Activated T-cell treated with anti-CD3 and anti-CD28 coated beads, Interleukin-2, amount 50 U/mL, for 48 hours (primary cell): ENCODE measurements at regions not wholly inside any gene's neighbourhood (a gene's known extent, or its start where the extent isn't known, plus 50 kb on each side); places are given as distances from the start of the nearest gene placed in this dataset.
A peak's percentile ranks its signal among the peaks of the same experiment; 100 is the strongest.
"Not testable (repeated sequence)": the region's sequence is repeated elsewhere in the genome, so short reads cannot be mapped to it uniquely, and the experiment has no call there.

Experiments
- DNase-seq, 2 experiments: peaks; one replicate each; pipeline ENCODE4 v3.0.0-alpha.2; 2020

DNA sequence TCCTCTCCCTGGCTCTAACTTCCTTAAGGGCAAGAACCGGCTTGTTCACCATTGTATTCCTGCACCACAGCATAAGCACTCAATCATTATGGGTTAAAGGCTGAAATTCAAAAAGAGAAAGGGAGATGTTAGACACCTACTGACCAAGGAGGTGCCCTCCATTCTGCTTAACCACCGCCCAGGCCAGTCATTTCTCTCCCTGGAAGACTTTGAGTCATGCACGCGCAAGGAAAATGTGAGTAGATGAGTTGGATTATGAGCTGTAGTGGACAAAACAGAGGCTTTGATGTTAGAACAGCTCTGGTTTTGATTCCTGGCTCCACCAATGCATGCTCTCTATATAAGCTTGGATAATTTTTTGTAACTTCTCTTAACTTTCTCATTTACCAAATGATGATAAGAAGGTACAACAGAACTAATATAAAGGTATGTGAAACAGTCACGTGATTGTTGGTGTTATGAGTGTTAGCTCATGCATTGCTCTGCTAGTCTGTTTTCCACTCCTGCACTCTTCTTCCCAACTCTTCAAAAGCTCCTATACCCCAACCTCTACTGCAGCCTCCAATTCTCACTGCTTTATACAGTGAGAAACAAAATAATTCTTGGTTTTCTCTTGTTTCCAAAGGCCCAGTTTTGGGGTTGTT is 148.4 kb upstream of the ATP11B start:
- DNase-seq = peak; percentile 53 to 65

DNA sequence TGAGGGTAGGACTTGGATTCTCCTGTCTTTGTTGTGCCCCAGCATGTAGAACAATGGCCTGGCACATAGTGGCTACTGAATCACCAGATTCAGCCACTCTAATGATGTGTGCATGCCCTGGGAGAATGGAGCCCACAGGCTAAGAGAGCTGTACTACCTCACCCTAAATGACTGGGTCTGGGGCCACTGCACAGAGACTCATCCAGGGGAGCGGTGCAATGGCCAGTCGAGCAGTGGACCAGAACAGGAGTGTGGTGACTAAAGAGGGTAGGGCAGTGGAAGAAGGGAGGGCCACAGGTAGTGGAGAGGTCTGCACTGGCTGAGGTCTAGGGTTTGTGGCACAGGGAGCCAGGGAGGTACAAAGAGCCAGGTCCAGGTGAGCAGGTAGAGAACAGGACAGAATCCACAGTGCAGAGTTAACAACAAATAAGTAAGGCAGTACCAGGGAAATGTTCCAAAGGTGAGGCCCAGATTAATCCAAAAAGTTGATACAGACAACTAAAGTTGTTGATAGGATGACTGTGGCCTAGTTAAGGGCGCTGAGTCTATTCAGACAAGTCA is 142.7 kb upstream of the ATP11B start:
- no peak for DNase-seq

DNA sequence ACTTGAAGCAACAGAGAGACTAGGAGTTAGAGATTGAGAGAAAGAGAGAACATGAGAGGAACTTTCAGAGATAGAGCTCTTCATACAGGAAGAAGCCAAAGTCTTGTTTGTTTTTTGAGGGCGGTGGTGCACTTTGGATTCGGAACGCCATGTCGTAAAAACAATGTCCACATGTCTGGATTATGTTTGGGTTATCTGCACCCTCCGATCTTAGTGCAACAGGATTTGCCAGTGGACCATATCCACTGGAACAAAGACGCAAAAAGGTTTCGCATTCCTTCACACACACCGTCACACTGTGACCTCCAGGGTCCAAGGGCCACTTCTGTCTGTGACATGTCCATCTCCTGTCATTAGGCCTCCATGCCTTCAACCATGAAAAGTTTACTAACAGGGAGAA is 141.8 kb upstream of the ATP11B start:
- no peak for DNase-seq

DNA sequence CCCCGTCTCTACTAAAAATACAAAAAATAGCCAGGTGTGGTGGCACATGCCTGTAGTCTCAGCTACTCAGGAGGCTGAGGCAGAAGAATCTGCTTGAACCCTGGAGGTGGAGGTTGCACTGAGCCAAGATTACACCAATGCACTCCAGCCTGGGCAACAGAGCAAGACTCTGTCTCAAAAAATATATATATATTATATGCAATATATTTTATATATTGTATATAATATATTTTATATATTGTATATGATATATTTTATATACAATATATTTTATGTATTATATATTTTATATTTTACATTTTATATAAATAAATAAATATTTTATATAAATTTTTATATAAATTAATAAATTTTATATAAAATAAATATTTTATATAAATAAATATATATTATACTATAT is 140.2 kb upstream of the ATP11B start:
- not testable (repeated sequence) for DNase-seq

DNA sequence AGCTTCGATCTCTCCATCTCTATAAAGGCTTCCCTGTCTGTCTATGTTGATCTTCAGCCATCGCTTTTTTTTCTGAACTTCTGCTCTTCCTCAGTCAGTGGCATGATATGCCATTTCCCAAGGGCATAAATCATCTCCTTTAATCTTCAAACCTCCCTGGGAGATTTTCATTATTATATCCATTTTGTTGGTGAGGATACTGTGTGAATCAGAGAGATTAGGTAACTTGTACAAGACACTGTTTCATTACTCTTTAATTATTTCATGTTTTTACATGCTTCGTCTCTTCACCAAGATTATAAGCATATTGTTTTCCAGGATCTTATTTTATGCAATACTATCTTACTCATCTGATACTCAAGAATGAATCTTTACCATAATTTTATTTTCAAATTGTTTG is 124.8 kb upstream of the ATP11B start:
- no peak for DNase-seq

DNA sequence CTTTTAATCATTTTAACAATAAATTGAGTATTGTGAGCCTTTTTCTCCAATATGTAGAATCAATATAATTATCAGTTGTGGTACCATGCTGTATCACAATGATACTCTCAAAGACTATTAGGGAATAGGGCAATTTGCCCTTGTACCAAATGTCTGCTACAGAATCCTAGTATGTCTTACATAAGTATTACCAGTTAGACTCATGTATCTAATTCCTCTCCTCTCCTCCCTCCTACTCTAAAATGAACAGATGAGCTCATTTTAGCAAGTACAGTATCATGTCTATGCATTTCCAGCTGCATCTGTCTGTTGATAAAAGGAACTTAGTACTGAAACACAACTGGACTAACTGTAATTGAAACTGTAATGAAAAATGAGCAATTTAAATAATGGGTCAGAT is 124.3 kb upstream of the ATP11B start:
- no peak for DNase-seq

DNA sequence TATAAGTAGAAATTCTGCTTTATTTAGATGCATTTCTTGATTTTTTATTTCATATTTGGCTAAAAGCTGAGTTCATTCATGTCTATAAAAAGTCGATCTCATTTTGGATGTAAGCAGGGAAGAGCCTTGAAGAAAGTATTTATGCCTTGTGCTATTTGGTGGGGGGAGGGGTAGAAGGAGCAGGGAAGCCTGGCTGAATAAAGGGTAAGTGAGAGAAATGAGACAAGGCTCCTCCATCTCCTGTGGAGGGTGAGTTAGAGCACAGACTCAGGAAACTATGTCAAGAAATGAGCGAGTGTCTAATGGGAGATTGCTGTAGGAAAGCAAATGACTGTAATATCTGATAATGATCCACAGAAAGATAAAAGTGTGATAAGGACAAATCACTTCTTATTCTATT is 121.8 kb upstream of the ATP11B start:
- DNase-seq = no peak

DNA sequence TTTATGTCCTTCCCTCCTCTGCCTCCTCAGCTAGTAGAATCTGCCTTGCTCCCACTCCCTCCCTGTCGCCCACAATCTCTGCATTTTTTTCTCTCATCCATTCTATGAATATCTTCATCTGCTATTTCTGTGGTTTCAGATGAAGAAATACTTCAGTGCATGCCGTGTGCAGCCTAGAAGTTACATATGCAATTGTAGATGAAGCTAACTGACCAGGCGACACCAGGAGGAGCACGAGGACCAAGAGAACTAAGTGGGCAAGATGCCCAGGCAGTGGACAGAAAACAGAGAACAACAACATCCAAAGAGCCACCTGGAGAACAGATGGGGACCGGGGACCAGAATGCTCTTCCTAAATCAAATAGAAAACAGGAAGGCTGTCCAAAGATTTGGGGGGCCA is 121.4 kb upstream of the ATP11B start:
- DNase-seq = no peak

DNA sequence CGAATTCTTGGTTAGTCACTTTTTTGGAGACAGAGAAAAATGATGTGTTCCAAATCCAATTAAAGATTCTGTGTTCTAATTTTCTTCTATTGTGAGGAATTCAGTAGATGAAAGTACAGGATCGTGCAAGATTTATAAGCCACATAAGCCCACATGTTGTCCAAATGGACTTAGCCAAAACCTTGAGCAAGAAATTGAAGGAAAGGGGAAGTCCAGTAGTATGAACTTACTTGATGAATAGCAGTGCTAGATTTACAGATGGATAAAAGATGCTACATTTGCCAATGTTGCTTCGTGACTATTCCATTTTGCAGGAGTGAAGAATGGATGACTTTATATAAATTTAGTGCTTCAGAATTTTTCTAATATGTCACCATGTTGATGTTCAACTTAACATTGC is 120.0 kb upstream of the ATP11B start:
- no peak for DNase-seq

DNA sequence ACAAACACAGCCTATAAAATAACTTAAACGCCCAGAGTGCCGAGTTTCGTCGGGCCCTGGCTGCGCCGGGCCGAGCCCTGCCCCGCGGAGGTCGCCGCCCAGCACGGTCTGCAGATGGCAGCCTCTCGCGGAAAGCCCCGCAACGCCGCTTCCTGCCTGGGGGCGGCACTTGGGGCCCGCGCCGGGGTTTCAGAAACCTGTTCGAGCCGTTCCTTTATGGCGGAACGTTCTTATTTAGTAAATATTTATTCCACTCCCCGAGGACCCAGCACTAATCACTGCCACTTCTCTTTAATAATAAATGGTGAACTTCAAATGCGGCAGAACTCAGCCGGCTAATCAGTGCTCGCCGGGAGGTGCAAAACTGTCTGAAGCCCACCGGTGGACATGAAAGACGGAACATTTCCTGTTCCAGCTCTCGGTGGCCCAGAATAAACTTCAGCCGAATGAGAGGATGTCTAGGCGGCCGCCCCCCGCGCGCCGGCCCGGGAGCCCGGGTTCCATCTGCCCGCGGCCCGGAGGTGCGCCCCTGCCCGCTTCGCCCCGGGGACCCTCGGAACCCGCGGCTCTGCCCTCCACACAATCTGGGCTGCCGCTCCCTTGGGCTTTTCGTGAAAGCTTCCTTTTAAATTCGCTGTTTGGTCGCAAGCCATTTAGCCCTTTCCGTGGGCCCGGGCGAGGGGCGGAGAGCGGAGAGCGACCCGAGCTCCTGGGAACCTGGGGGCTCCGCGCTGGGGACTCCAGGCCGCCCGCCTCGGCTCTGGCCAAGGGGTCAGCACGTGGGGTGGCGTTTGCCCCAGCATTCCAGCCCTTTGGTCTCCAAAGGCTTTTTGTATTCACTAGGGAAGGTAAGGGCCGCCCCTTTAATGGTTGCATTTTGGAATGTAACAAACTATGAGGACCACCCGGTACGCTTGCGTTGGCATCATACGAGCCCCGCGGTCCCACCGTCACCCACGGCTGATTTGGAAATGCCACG is 110.8 kb upstream of the ATP11B start:
- peak; percentile 71 to 75 for DNase-seq

DNA sequence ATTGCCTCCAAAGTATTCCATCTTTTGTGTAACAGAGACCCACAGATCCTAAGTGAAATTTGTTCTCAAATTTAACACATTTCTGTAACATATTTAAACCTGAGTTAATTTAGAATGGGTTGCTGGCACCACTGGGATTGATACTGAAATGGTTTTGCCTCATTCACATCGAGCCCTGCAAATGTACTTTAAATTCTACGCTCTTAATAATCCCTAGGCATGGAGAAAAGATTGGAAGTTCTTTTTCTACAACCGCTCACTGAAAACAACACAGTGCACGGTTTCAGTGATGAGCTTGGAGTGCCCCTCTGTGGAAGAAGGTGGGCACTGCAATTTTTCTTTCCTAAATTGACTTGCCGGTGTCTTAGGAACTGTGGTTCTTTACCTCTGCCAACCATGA is 109.9 kb upstream of the ATP11B start:
- DNase-seq = peak; percentile 72 to 76

DNA sequence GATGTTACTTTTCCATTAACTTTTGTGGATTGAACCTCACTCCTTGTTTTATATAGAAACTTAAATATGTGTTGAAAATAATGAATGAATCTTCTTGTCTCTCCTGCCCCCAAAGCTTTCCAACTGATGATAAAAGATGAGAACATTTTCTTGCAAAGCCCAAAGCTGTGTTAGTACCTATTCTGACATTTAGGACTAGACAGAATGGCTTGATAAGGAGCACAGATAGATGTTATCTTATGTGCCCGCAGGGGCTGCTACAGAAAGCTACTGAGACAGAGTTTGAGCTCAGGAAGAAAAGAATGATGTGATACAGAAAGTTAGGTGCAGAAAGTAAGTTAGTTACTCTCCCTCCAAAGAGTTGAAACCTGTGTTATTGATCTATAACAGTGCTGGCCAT is 109.4 kb upstream of the ATP11B start:
- no peak for DNase-seq

DNA sequence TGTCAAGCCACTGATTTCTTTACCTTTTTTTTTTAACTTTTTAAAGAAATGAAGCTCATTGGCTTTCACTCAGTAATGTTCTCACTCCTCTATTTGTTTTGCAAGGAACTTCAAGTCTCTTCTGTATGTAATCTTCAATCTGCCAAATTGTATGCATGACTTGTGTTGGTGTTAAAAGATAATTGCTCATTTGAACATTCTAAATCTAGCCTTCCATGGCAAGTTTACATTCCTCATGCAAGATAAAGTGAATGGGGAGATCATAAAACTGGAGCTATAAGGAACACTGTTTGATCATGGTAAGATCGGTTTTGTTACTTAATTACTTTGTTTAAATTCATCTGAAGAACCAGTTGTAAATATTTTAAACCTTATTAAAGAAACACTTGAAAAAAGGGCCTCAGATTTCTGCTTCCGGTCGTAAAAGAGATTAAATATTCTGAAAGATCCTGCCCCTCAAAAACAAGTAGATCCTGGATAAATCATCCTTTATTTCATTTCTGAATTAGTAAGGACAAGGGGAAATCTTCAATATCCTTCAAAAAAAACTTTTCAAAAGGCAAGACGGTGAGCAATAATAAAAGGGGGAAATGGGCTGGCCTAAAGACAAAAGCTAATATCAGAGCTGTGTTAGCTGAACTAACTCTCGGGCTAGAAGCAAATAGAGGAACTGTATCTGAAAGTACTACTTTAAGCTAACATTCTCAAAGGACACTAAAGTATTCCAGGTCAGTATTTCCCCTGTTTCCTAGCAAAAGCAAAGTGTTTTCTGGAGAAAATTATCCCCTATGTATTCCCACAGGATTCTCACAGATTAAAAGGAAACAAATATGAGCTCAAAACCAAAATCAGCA is 107.0 kb upstream of the ATP11B start:
- no peak for DNase-seq

DNA sequence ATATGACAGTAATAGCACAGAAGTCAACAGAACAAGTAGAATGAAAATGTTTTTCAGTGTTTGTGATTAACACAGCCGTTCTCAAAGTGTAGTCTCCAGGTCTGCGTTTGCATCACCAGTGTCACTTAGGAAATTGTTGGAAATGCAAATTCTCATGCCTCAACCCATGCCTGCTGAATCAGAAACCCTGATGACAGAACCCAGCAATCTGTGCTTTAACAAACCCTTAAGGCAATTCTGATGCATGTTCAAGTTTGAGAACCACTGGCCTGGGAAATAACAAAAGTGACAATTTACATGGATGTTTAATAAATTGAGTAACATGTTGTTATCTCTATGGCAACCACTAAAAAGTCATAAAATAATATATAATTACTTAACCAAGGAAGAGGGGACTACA is 103.1 kb upstream of the ATP11B start:
- DNase-seq = no peak

DNA sequence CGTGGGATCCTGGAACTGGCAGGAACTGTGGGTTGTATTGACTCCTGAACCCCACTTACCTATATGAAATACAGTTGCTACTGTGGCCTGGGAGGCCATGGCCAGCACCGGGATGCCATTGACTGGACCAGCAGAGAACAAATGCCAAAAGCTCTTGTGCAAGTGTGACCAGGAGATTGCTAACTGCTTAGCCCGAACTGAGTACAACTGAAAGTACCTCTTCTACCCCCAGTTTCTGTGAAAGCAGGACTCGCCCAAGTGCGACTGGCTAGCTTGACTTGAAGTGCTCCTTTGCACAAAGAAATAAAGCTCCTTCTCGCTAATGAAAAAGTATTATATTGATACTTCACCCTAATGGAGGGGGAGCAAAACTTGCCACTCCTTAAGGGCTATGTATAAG is 101.3 kb upstream of the ATP11B start:
- DNase-seq = no peak

DNA sequence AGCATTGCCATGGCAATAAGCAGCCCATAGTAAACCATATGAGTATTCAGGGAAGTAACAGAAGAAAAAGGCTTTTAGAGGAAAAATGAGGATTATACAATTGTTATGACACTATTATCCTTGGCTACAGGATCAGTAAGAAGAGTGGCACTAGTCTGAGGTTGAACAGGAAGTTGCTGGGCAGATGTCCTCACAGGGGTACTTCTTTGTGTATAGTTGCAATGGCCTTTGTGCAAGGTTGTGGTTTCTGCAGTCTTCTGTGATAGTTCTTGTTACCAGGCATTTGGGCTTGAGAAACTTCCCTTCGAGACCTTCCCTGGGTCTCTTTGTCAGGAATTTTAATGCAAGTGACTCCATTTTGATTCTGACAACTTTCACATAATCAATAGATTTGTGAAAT is 100.6 kb upstream of the ATP11B start:
- no peak for DNase-seq

DNA sequence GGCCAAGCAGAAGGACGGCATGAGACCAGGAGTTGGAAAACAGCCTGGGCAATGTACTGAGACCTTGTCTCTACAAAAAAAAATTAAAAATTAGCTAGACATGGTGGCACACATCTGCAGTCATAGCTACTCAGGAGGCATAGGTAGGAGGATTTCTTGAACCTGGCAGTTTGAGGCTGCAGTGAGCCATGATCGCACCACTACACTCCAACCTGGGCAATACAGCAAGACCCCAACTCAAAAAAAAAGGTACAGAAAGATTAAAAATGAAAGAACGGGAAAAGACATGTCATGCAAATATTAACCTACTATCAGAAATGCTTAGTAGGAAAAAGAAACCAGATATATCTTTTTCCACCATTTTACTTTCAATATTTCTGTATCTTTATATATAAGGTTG is 99.6 kb upstream of the ATP11B start:
- no peak for DNase-seq

DNA sequence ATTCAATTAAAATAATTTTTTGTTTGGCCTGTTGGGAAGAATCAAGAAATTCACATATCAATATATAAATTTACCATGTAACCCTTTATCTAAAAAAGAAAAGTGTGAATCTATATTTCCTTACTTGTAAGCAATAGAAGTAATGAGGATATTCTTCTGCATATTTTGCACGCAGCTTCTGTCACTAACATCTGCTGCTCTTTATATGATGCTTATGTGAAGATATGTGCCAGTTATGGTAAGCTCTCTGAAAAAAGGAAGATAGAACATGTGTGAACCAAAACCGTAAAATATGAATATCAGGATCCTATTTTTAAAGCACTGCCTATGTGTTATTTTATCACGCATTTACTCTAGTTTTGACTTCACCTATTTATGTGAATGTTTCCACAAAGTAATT is 96.4 kb upstream of the ATP11B start:
- no peak for DNase-seq

DNA sequence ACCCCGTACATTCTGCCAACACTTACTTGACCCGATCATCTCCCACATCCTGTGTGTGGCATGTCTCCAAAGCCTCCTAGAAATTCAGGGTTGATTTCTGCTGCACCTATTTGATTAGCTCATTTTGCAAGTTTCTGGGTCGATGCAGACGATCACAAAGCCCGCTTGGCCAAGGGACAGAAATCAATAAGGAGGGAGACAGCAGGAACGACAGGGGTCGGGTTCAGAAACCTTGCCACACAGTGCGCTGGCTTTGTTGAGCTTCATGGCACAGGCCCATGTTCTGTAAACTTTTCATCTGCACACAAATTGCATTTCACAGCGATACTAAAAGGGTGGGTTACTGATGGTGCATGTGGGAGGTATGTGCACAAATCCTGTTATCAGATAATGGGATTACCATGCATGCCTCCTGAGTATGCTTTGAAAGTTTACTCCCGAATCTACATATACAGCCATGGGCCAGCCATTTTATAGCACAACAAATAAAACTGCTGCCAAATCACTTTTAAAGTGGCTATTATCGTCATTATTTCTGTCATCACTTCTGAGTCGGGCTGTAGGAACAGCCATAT is 95.9 kb upstream of the ATP11B start:
- DNase-seq = no peak

DNA sequence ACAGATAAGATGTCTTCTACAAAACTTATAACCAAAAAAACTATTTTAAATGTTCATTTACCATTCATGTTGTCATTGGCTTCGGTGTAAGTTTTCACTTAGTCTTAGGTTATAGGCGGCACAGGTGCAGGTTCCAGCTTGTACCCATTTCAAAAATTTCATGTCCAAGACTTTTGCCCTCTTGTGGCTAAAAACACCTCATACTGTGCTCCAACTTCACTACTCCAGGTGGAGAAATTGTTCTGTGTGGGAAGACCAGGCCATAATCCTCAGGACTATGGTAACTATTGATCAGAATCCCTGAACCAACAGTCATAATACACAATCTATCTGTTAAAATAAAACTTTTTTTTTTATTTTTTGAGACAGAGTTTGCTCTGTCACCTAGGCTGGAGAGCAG is 95.2 kb upstream of the ATP11B start:
- no peak for DNase-seq

DNA sequence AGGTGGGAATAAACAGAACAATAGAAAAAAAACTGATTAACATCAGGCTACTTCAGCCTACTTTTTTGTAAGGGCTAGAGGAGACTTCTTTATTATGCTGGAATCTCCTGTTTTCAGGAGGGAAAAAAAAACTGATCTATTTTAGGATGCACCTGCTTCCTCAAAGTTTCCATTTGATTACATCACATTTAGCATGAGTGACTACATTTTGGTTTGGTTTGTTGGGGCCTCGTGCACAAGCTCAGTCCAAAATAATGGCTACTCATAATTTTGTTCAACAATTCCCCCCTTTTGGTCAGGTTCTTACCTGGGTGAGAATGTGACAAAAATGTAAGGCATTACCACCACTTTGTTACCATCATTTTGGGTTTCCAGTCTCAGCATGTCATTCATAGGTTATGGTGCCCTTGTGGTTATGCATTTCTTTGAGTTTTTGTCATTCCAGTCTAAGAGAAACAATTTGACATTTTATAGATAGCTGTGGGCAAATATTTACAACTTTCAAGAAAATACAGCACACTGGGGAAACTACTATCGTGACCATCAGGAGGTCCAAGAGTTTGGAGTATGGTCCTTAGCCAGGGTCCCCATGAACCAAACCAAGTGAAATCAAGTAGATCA is 93.6 kb upstream of the ATP11B start:
- DNase-seq = no peak

DNA sequence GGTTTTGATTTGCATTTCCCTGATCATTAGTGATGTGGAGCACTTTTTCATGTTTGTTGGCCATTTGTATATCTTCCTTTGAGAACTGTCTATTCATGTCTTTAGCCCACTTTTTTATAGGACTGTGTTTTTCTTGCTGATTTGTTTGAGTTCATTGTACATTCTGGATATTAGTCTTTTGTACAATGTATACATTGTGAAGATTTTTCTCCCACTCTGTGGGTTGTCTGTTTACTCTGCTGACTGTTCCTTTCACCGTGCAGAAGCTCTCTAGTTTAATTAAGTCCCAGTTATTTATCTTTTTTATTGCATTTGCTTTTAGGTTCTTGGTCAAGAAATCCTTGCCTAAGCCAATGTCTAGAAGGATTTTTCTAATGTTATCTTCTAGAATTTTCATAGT is 91.1 kb upstream of the ATP11B start:
- DNase-seq = no peak
